Right lobe of liver (tissue), 6 donors: ENCODE measurements at regions not wholly inside any gene's neighbourhood (a gene's known extent, or its start where the extent isn't known, plus 50 kb on each side); places are given as distances from the start of the nearest gene placed in this dataset.

Source experiments
- ATAC-seq, 4 donors: fragments of 200-7000 bp; cut with Tn5 transposase; one replicate each; pipeline ENCODE4 v1.9.1; 2020; ENCODE audit warnings: mild to moderate bottlenecking in 4 of 4, moderate library complexity in 4 of 4
- DNase-seq, 3 donors: peaks; one replicate each; pipeline ENCODE4 v3.0.0-alpha.2; 2020
- H3K27ac ChIP-seq, 3 donors: fragments of 200-600 bp; one replicate each; pipeline ENCODE4 v1.8.0; 2022
- H3K27me3 ChIP-seq, 2 donors: fragments of 200-600 bp; one replicate each; pipeline ENCODE4 v1.8.0; 2022
- H3K36me3 ChIP-seq, 4 donors: fragments of 200-600 bp; sonication (generic) in 1 of 4; one replicate each; pipeline versions ENCODE4 v1.5.1 to v1.8.0; 2017 to 2022; ENCODE audit warnings: control low read depth in 1 of 4
- H3K4me1 ChIP-seq, 4 donors: fragments of 200-600 bp; sonication (generic) in 1 of 4; one replicate each; pipeline versions ENCODE4 v1.5.1 to v1.8.0; 2017 to 2022; ENCODE audit warnings: control low read depth in 1 of 4
- H3K4me3 ChIP-seq, 3 donors: fragments of 200-600 bp; one replicate each; pipeline ENCODE4 v1.8.0; 2022
- H3K9me3 ChIP-seq, 4 donors: fragments of 200-600 bp; sonication (generic) in 1 of 4; one replicate each; pipeline versions ENCODE4 v1.5.1 to v1.8.0; 2017 to 2022; ENCODE audit warnings: control low read depth in 1 of 4
- POLR2A ChIP-seq: fragments of 450-650 bp; IDR thresholded peaks from one replicate; pipeline ENCODE4 v1.6.1; 2017; ENCODE audit warnings: antibody characterized with exemption, mild to moderate bottlenecking
- WGBS: methylation state at CpG from one replicate; pipeline ENCODE4 v1.1.6; 2018; ENCODE audit warnings: low coverage, low lambda C conversion rate; ENCODE audit not compliant: insufficient coverage; ENCODE audit errors: missing lambda C conversion rate; 5-methylcytosine and 5-hydroxymethylcytosine counted together
- intact Hi-C, 2 donors: fragments of 100-400 bp; cut with DNase I; formaldehyde crosslinking; loops; one replicate each; pipeline versions ENCODE4 v1.11.2 to v1.14.1; 2022
- TF ChIP-seq, protein P1 (sequence below), 4 donors: fragments of 200-600 bp in 3 of 4; fragments of 450-650 bp in 1 of 4; IDR thresholded peaks; one replicate each; pipeline versions ENCODE4 v1.5.1 to v1.8.0; 2016 to 2022; ENCODE audit warnings: antibody characterized with exemption in 4 of 4, mild to moderate bottlenecking in 2 of 4
- donor health status: DM: no; HTN: yes; CAD: no.
- donor health status: DM: no; HTN: no; CAD: no.
- donor health status: DM: no; HTN: no; CAD: no.
- donor health status: DM: no; HTN: yes; CAD: no.
- donor health status: DM: no; HTN: yes; CAD: no.

- Histone ChIP-seq H3K9me3 (no peaks in the 10 kb centered on the region), H3K27ac (no peak overlapping the region), H3K27me3 (no peaks in the 10 kb centered on the region), H3K36me3 (no peaks in the 10 kb centered on the region), H3K4me1 (no peaks in the 10 kb centered on the region), H3K4me3 (no peak overlapping the region)
- 70% methylated on average over 2 of the region's 10 CpGs for WGBS
- no peak for TF ChIP-seq POLR2A
- TF ChIP-seq, protein P1, sequence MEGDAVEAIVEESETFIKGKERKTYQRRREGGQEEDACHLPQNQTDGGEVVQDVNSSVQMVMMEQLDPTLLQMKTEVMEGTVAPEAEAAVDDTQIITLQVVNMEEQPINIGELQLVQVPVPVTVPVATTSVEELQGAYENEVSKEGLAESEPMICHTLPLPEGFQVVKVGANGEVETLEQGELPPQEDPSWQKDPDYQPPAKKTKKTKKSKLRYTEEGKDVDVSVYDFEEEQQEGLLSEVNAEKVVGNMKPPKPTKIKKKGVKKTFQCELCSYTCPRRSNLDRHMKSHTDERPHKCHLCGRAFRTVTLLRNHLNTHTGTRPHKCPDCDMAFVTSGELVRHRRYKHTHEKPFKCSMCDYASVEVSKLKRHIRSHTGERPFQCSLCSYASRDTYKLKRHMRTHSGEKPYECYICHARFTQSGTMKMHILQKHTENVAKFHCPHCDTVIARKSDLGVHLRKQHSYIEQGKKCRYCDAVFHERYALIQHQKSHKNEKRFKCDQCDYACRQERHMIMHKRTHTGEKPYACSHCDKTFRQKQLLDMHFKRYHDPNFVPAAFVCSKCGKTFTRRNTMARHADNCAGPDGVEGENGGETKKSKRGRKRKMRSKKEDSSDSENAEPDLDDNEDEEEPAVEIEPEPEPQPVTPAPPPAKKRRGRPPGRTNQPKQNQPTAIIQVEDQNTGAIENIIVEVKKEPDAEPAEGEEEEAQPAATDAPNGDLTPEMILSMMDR (IDR thresholded peaks at IDR 0.05), result no peak
- no peak for DNase-seq
- intact Hi-C loops, result no loop called here
- ATAC-seq, result no peak
These were observed 128.0 kb downstream of the SPP2 start for GRCh38 chr2:234178330-234179030.

DNA sequence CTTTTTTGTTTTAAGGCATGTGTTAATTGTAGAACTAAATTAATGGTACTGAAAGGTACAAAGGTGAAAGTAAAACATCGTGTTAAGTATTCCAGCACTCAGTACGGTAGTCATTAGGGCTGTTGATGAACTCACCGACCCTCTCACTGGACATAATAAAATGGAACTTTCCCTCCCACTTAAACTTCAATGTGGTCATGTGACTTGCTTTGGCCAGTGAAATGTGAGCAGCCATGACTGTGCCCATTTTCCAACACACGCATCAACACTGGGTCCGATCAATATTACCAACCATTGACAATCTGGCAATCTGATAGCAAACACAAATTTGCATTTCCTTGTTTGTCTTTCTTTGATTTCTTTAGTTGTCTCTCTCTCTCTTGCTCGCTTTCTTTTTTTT is 125.1 kb downstream of the SPP2 start:
- no peaks in the 10 kb centered on the region for H3K9me3 ChIP-seq
- WGBS, result 67% methylated on average over 6 of the region's 6 CpGs
- H3K4me3 ChIP-seq, result no peak overlapping the region
- no peaks in the 10 kb centered on the region for H3K36me3 ChIP-seq
- DNase-seq (no peak), ATAC-seq (peak in 1 of 4 donors; percentile 31)
- H3K27me3 ChIP-seq, result no peaks in the 10 kb centered on the region
- H3K27ac ChIP-seq, result no peak overlapping the region
- TF ChIP-seq POLR2A, result no peak
- TF ChIP-seq, protein P1 (IDR thresholded peaks at IDR 0.05), result no peak
- intact Hi-C loops, result no loop called here
- no peaks in the 10 kb centered on the region for H3K4me1 ChIP-seq

- ATAC-seq, result no peak
- intact Hi-C loops, result no loop called here
- 94% methylated on average over 5 of the region's 5 CpGs for WGBS
These were observed 124.2 kb downstream of the SPP2 start for GRCh38 chr2:234174742-234175141.

GRCh38 chr2:234172532-234172931 is 122.0 kb downstream of the SPP2 start:
- no peaks in the 10 kb centered on the region for H3K4me1 ChIP-seq
- intact Hi-C loops, result no loop called here
- H3K36me3 ChIP-seq, result no peaks in the 10 kb centered on the region
- no peaks in the 10 kb centered on the region for H3K9me3 ChIP-seq
- TF ChIP-seq POLR2A, result no peak
- TF ChIP-seq, protein P1 (IDR thresholded peaks at IDR 0.05), result no peak
- no peaks in the 10 kb centered on the region for H3K27me3 ChIP-seq
- no peak overlapping the region for H3K4me3 ChIP-seq
- no peak for ATAC-seq
- no peak for DNase-seq
- no peak overlapping the region for H3K27ac ChIP-seq
- 81% methylated on average over 4 of the region's 4 CpGs for WGBS

More at GRCh38 chr2:234174742-234175141, 124.2 kb downstream of the SPP2 start:
- H3K27me3 ChIP-seq, result no peaks in the 10 kb centered on the region
- DNase-seq, result no peak
- no peak overlapping the region for H3K27ac ChIP-seq
- no peaks in the 10 kb centered on the region for H3K9me3 ChIP-seq
- H3K36me3 ChIP-seq, result no peaks in the 10 kb centered on the region
- no peaks in the 10 kb centered on the region for H3K4me1 ChIP-seq
- TF ChIP-seq, protein P1 (IDR thresholded peaks at IDR 0.05), result no peak
- no peak for TF ChIP-seq POLR2A
- H3K4me3 ChIP-seq, result no peak overlapping the region
